ENCODE measurements at regions not wholly inside any gene's neighbourhood (a gene's known extent, or its start where the extent isn't known, plus 50 kb on each side); places are given as distances from the start of the nearest gene placed in this dataset.

GRCh38 chr4:110977554-110977953, 354.7 kb upstream of the PITX2 start:
- TF ChIP-seq NR2C2 (IDR thresholded peaks at IDR 0.05; ENCODE audit: borderline replicate concordance, control insufficient read depth, insufficient read length, low read depth) (no peak), YY1 (IDR thresholded peaks at IDR 0.05; ENCODE audit: low read depth, low read length) (no peak), SP1 (IDR thresholded peaks at IDR 0.05; ENCODE audit: low read depth, low read length) (no peak), MAX (IDR thresholded peaks at IDR 0.05; ENCODE audit: low read depth, low read length) (no peak), HDAC6 (IDR thresholded peaks at IDR 0.05; ENCODE audit: unreplicated experiment) (no peak), SUZ12 (IDR thresholded peaks at IDR 0.05; ENCODE audit: unreplicated experiment) (no peak), EZH2 (IDR thresholded peaks at IDR 0.05; ENCODE audit: borderline replicate concordance, control insufficient read depth, low read depth, low read length) (no peak), CTCF (IDR thresholded peaks at IDR 0.05 in 2 of 3, conservative IDR thresholded peaks at IDR 0.05 in 1 of 3; ENCODE audit: control insufficient read depth in 2 of 3, extremely low read depth in 1 of 3, insufficient read depth in 1 of 3, low read depth in 3 of 3, low read length in 3 of 3) (no peak), ATF2 (IDR thresholded peaks at IDR 0.05; ENCODE audit: low read length) (no peak)
